Sigmoid colon (tissue), 6 donors: ENCODE measurements at regions not wholly inside any gene's neighbourhood (a gene's known extent, or its start where the extent isn't known, plus 50 kb on each side); places are given as distances from the start of the nearest gene placed in this dataset.
"Not testable (repeated sequence)": the region's sequence is repeated elsewhere in the genome, so short reads cannot be mapped to it uniquely, and the experiment has no call there.

Experiments used
- DNase-seq: peaks from one replicate; pipeline ENCODE4 v3.0.0-alpha.2; 2019
- H3K27ac ChIP-seq, 4 donors: fragments of 200-600 bp; sonication (generic); one replicate each; pipeline ENCODE4 v1.5.1; 2016 to 2019; ENCODE audit warnings: mild to moderate bottlenecking in 1 of 4
- H3K27me3 ChIP-seq, 3 donors: fragments of 200-600 bp; sonication (generic); one replicate each; pipeline ENCODE4 v1.5.1; 2019; ENCODE audit warnings: mild to moderate bottlenecking in 1 of 3
- H3K36me3 ChIP-seq, 4 donors: fragments of 200-600 bp; sonication (generic); one replicate each; pipeline ENCODE4 v1.5.1; 2016 to 2019
- H3K4me1 ChIP-seq, 4 donors: fragments of 200-600 bp; sonication (generic); one replicate each; pipeline ENCODE4 v1.5.1; 2017 to 2019
- H3K4me3 ChIP-seq, 4 donors: fragments of 200-600 bp; sonication (generic); one replicate each; pipeline ENCODE4 v1.5.1; 2017 to 2019; ENCODE audit warnings: mild to moderate bottlenecking in 2 of 4, moderate library complexity in 1 of 4
- H3K9me3 ChIP-seq, 4 donors: fragments of 200-600 bp in 3 of 4; sonication (generic) in 3 of 4; one replicate each; pipeline versions ENCODE4 v1.5.1 to v1.6.1; 2013 to 2019
- CTCF ChIP-seq, 4 experiments: fragments of 450-650 bp in 3 of 4; fragments of 200-600 bp in 1 of 4; IDR thresholded peaks; one replicate each; pipeline ENCODE4 v1.5.1; 2016 to 2019; ENCODE audit warnings: antibody characterized with exemption in 4 of 4, mild to moderate bottlenecking in 3 of 4, moderate library complexity in 2 of 4
- EP300 ChIP-seq, 4 donors: sonication (generic); formaldehyde crosslinking; IDR thresholded peaks; one replicate each; pipeline ENCODE4 v1.6.1; 2017; ENCODE audit warnings: antibody characterized with exemption in 4 of 4
- POLR2A ChIP-seq, 2 donors: fragments of 450-650 bp; IDR thresholded peaks; one replicate each; pipeline ENCODE4 v1.6.1; 2016; ENCODE audit warnings: antibody characterized with exemption in 2 of 2, mild to moderate bottlenecking in 2 of 2, moderate library complexity in 2 of 2
- POLR2AphosphoS5 ChIP-seq, 4 donors: sonication (generic); formaldehyde crosslinking; IDR thresholded peaks; one replicate each; pipeline ENCODE4 v1.6.1; 2017; ENCODE audit warnings: antibody characterized with exemption in 4 of 4
- WGBS, 2 donors: extraction: QIAGEN DNeasy Blood & Tissue Kit; methylation state at CpG; one replicate each; pipeline ENCODE4 v1.1.7; 2013; 5-methylcytosine and 5-hydroxymethylcytosine counted together
- intact Hi-C: fragments of 100-400 bp; cut with DNase I; formaldehyde crosslinking; loops from one replicate; pipeline ENCODE4 v1.15.1; 2023
- donor health status: healthy with polysubstance abuse.
- donor health status: healthy.

GRCh38 chr1:163985700-163986099, 573.3 kb upstream of the PBX1 start:
- no peaks in the 10 kb centered on the region for H3K27me3 ChIP-seq
- H3K4me1 ChIP-seq = peaks cover 0 to 22% (median 3%) of the 10 kb centered on the region in 4 donors
- no peaks in the 10 kb centered on the region for H3K36me3 ChIP-seq
- DNase-seq = no peak
- intact Hi-C loops = loop anchor here (5.0 kb wide), 1 partner anchor 312 kb away; no protein-coding TSS in a partner anchor
- H3K27ac ChIP-seq = no peak overlapping the region
- TF ChIP-seq POLR2A (IDR thresholded peaks at IDR 0.05) (no peak), CTCF (IDR thresholded peaks at IDR 0.05) (no peak), POLR2AphosphoS5 (IDR thresholded peaks at IDR 0.05) (peak; percentile 89 to 92 (median 90)), EP300 (IDR thresholded peaks at IDR 0.05) (peak in 3 of 4 donors; percentile 16 to 66 (median 48))
- WGBS, 2 donors = 81 to 89% methylated on average over 3 of the region's 3 CpGs
- no peak overlapping the region for H3K4me3 ChIP-seq
- no peaks in the 10 kb centered on the region for H3K9me3 ChIP-seq

- intact Hi-C loops = no loop called here
- Histone ChIP-seq H3K4me3 (no peak overlapping the region), H3K9me3 (no peaks in the 10 kb centered on the region), H3K27me3 (no peaks in the 10 kb centered on the region), H3K4me1 (no peaks in the 10 kb centered on the region), H3K36me3 (no peaks in the 10 kb centered on the region), H3K27ac (no peak overlapping the region)
- no peak for TF ChIP-seq POLR2A (IDR thresholded peaks at IDR 0.05)
- WGBS, 2 donors = 85 to 91% methylated on average over 1 of the region's 1 CpG
- no peak for DNase-seq
Observed at GRCh38 chr1:163999131-163999530, 559.9 kb upstream of the PBX1 start.

- H3K27ac ChIP-seq, H3K36me3 ChIP-seq, H3K4me3 ChIP-seq, H3K27me3 ChIP-seq, H3K4me1 ChIP-seq, intact Hi-C loops, DNase-seq, H3K9me3 ChIP-seq: not testable (repeated sequence)
- WGBS, 2 donors = 69 to 87% methylated on average over 3 of the region's 3 CpGs
Observed at GRCh38 chr1:164006186-164006585, 552.8 kb upstream of the PBX1 start.

GRCh38 chr1:164006621-164007020, 552.4 kb upstream of the PBX1 start:
- H3K4me1 ChIP-seq = no peaks in the 10 kb centered on the region
- intact Hi-C loops = no loop called here
- TF ChIP-seq CTCF (IDR thresholded peaks at IDR 0.05) (no peak), POLR2AphosphoS5 (IDR thresholded peaks at IDR 0.05) (no peak), POLR2A (IDR thresholded peaks at IDR 0.05) (no peak), EP300 (IDR thresholded peaks at IDR 0.05) (no peak)
- no peak overlapping the region for H3K4me3 ChIP-seq
- H3K27me3 ChIP-seq = no peaks in the 10 kb centered on the region
- H3K9me3 ChIP-seq = peaks cover 0 to 8% (median 0%) of the 10 kb centered on the region in 4 donors
- 85 to 88% methylated on average over 4 of the region's 4 CpGs for WGBS, 2 donors
- no peak for DNase-seq
- H3K36me3 ChIP-seq = no peaks in the 10 kb centered on the region
- no peak overlapping the region for H3K27ac ChIP-seq

GRCh38 chr1:164017239-164017638, 541.7 kb upstream of the PBX1 start:
- Histone ChIP-seq H3K4me1 (no peaks in the 10 kb centered on the region), H3K27ac (no peak overlapping the region), H3K4me3 (no peak overlapping the region), H3K36me3 (no peaks in the 10 kb centered on the region), H3K9me3 (peaks cover 0 to 2% (median 0%) of the 10 kb centered on the region in 4 donors), H3K27me3 (no peaks in the 10 kb centered on the region)
- TF ChIP-seq CTCF (IDR thresholded peaks at IDR 0.05) (no peak), POLR2AphosphoS5 (IDR thresholded peaks at IDR 0.05) (no peak), EP300 (IDR thresholded peaks at IDR 0.05) (no peak), POLR2A (IDR thresholded peaks at IDR 0.05) (no peak)
- intact Hi-C loops = no loop called here
- no peak for DNase-seq
- WGBS, 2 donors = 97 to 98% methylated on average over 1 of the region's 1 CpG

- intact Hi-C loops = no loop called here
- 75 to 91% methylated on average over 2 of the region's 2 CpGs for WGBS, 2 donors
Observed at GRCh38 chr1:164020391-164020790, 538.6 kb upstream of the PBX1 start.

More at GRCh38 chr1:164020391-164020790, 538.6 kb upstream of the PBX1 start:
- no peak overlapping the region for H3K27ac ChIP-seq
- no peaks in the 10 kb centered on the region for H3K36me3 ChIP-seq
- H3K4me3 ChIP-seq = no peak overlapping the region
- peaks cover 0 to 2% (median 0%) of the 10 kb centered on the region in 4 donors for H3K9me3 ChIP-seq
- DNase-seq = no peak
- no peaks in the 10 kb centered on the region for H3K27me3 ChIP-seq
- no peak for TF ChIP-seq EP300 (IDR thresholded peaks at IDR 0.05)
- no peak for TF ChIP-seq CTCF (IDR thresholded peaks at IDR 0.05)
- no peaks in the 10 kb centered on the region for H3K4me1 ChIP-seq
